ENCODE measurements at regions not wholly inside any gene's neighbourhood (a gene's known extent, or its start where the extent isn't known, plus 50 kb on each side); places are given as distances from the start of the nearest gene placed in this dataset.

GRCh38 chr14:85474431-85474830 is 55.5 kb upstream of the FLRT2 start:
- intact Hi-C loops (cut with DNase I): no loop called here
- TF ChIP-seq CTCF (IDR thresholded peaks at IDR 0.05; ENCODE audit: borderline replicate concordance, extremely low read depth, insufficient read depth): no peak
- no peak overlapping the region for H3K4me3 ChIP-seq (ENCODE audit: low read length in 3 of 3)
- H3K27me3 ChIP-seq (ENCODE audit: control insufficient read depth, insufficient read depth, low read length): no peaks in the 10 kb centered on the region
- DNase-seq (no peak), FAIRE-seq (no peak)
- H3K36me3 ChIP-seq (ENCODE audit: control insufficient read depth in 2 of 3, insufficient read depth in 3 of 3, low read length in 3 of 3): no peaks in the 10 kb centered on the region
- H3K4me1 ChIP-seq (ENCODE audit: control insufficient read depth in 2 of 3, insufficient read depth in 2 of 3, low read depth in 1 of 3, low read length in 3 of 3): no peaks in the 10 kb centered on the region
- no peaks in the 10 kb centered on the region for H3K9me3 ChIP-seq (ENCODE audit: control insufficient read depth in 2 of 3, insufficient read depth in 1 of 3, low read length in 3 of 3)
- H3K27ac ChIP-seq (ENCODE audit: low read depth in 2 of 2, low read length in 2 of 2): no peak overlapping the region
- no peak overlapping the region for H3K9ac ChIP-seq (ENCODE audit: low read length in 3 of 3)

GRCh38 chr14:85475113-85475512 is 54.8 kb upstream of the FLRT2 start:
- H3K27me3 ChIP-seq (ENCODE audit: control insufficient read depth, insufficient read depth, low read length): no peaks in the 10 kb centered on the region
- FAIRE-seq (no peak), DNase-seq (peak in 1 of 5 donors; percentile 33)
- no peaks in the 10 kb centered on the region for H3K36me3 ChIP-seq (ENCODE audit: control insufficient read depth in 2 of 3, insufficient read depth in 3 of 3, low read length in 3 of 3)
- H3K4me1 ChIP-seq (ENCODE audit: control insufficient read depth in 2 of 3, insufficient read depth in 2 of 3, low read depth in 1 of 3, low read length in 3 of 3): no peaks in the 10 kb centered on the region
- no peak overlapping the region for H3K9ac ChIP-seq (ENCODE audit: low read length in 3 of 3)
- H3K4me3 ChIP-seq (ENCODE audit: low read length in 3 of 3): no peak overlapping the region
- H3K27ac ChIP-seq (ENCODE audit: low read depth in 2 of 2, low read length in 2 of 2): no peak overlapping the region
- no peak for TF ChIP-seq CTCF (IDR thresholded peaks at IDR 0.05; ENCODE audit: borderline replicate concordance, extremely low read depth, insufficient read depth)
- no peaks in the 10 kb centered on the region for H3K9me3 ChIP-seq (ENCODE audit: control insufficient read depth in 2 of 3, insufficient read depth in 1 of 3, low read length in 3 of 3)
- intact Hi-C loops (cut with DNase I): no loop called here

GRCh38 chr14:85479306-85479705 is 50.6 kb upstream of the FLRT2 start:
- TF ChIP-seq CTCF (IDR thresholded peaks at IDR 0.05; ENCODE audit: borderline replicate concordance, extremely low read depth, insufficient read depth): no peak
- Histone ChIP-seq H3K9me3 (ENCODE audit: control insufficient read depth in 2 of 3, insufficient read depth in 1 of 3, low read length in 3 of 3) (no peaks in the 10 kb centered on the region), H3K36me3 (ENCODE audit: control insufficient read depth in 2 of 3, insufficient read depth in 3 of 3, low read length in 3 of 3) (no peaks in the 10 kb centered on the region), H3K27me3 (ENCODE audit: control insufficient read depth, insufficient read depth, low read length) (no peaks in the 10 kb centered on the region), H3K4me3 (ENCODE audit: low read length in 3 of 3) (no peak overlapping the region), H3K9ac (ENCODE audit: low read length in 3 of 3) (no peak overlapping the region), H3K27ac (ENCODE audit: low read depth in 2 of 2, low read length in 2 of 2) (no peak overlapping the region), H3K4me1 (ENCODE audit: control insufficient read depth in 2 of 3, insufficient read depth in 2 of 3, low read depth in 1 of 3, low read length in 3 of 3) (peaks cover 0 to 2% (median 0%) of the 10 kb centered on the region in 3 donors)
- DNase-seq (no peak), FAIRE-seq (no peak)
- intact Hi-C loops (cut with DNase I): no loop called here

- intact Hi-C loops (cut with DNase I): no loop called here
- Histone ChIP-seq H3K27ac (ENCODE audit: low read depth in 2 of 2, low read length in 2 of 2) (no peak overlapping the region), H3K4me1 (ENCODE audit: control insufficient read depth in 2 of 3, insufficient read depth in 2 of 3, low read depth in 1 of 3, low read length in 3 of 3) (peaks cover 0 to 2% (median 0%) of the 10 kb centered on the region in 3 donors), H3K36me3 (ENCODE audit: control insufficient read depth in 2 of 3, insufficient read depth in 3 of 3, low read length in 3 of 3) (no peaks in the 10 kb centered on the region), H3K9ac (ENCODE audit: low read length in 3 of 3) (no peak overlapping the region), H3K9me3 (ENCODE audit: control insufficient read depth in 2 of 3, insufficient read depth in 1 of 3, low read length in 3 of 3) (no peaks in the 10 kb centered on the region), H3K27me3 (ENCODE audit: control insufficient read depth, insufficient read depth, low read length) (no peaks in the 10 kb centered on the region), H3K4me3 (ENCODE audit: low read length in 3 of 3) (no peak overlapping the region)
- FAIRE-seq (no peak), DNase-seq (no peak)
- TF ChIP-seq CTCF (IDR thresholded peaks at IDR 0.05; ENCODE audit: borderline replicate concordance, extremely low read depth, insufficient read depth): no peak
Observed at GRCh38 chr14:85479771-85480170, 50.2 kb upstream of the FLRT2 start.

Measured in kidney (tissue), 13 donors.